IPS-18c (cell line): ENCODE measurements at regions not wholly inside any gene's neighbourhood (a gene's known extent, or its start where the extent isn't known, plus 50 kb on each side); places are given as distances from the start of the nearest gene placed in this dataset.

ENCODE experiments used
- H3K4me3 ChIP-seq: 2 replicates; pipeline ENCODE4 v1.7.0; 2013; ENCODE audit warnings: low read depth, mild to moderate bottlenecking, low read length, moderate library complexity; ENCODE audit not compliant: insufficient read depth
- H3K9me3 ChIP-seq: one replicate; pipeline ENCODE4 v1.6.1; 2013; ENCODE audit warnings: mild to moderate bottlenecking, low read length, moderate library complexity; ENCODE audit not compliant: control insufficient read depth, insufficient read depth

- Histone ChIP-seq H3K9me3 (no peaks in the 10 kb centered on the region), H3K4me3 (no peak overlapping the region)
These were observed 361.1 kb downstream of the MCTP2 start for GRCh38 chr15:94592495-94592894.

- H3K9me3 ChIP-seq, result no peaks in the 10 kb centered on the region
- no peak overlapping the region for H3K4me3 ChIP-seq
These were observed 365.3 kb downstream of the MCTP2 start for GRCh38 chr15:94596707-94597106.

GRCh38 chr15:94600505-94600904 lies 369.1 kb downstream of the MCTP2 start:
- Histone ChIP-seq H3K9me3 (no peaks in the 10 kb centered on the region), H3K4me3 (no peak overlapping the region)

- peaks cover 2% of the 10 kb centered on the region for H3K9me3 ChIP-seq
- no peak overlapping the region for H3K4me3 ChIP-seq
These were observed 371.6 kb downstream of the MCTP2 start for GRCh38 chr15:94602754-94603470.

- Histone ChIP-seq H3K4me3 (no peak overlapping the region), H3K9me3 (peaks cover 2% of the 10 kb centered on the region)
These were observed 374.9 kb downstream of the MCTP2 start for GRCh38 chr15:94606286-94606685.

DNA sequence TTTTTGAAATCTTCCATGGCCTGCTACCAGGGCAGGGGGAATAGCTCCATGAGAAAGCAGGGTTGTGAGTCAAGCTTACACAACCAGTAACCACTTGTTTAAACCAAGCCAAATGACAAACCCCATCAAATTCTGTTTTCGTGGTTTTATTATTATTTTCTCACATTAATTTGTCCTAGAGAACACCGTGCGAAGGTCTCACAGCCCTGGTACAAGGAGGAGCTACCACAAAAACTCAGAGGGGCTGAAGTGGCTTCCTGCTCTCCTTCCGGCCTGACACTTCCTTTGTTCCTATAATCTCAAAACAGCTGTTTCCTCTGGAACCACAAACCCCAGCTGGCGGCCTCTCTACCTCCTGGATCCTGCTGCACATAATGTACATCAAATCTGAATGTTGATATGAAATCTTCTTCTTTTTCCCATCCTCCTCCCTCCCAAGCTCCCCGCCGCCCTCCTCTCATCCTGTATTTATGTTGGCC lies 375.9 kb downstream of the MCTP2 start:
- Histone ChIP-seq H3K4me3 (no peak overlapping the region), H3K9me3 (peaks cover 2% of the 10 kb centered on the region)

DNA sequence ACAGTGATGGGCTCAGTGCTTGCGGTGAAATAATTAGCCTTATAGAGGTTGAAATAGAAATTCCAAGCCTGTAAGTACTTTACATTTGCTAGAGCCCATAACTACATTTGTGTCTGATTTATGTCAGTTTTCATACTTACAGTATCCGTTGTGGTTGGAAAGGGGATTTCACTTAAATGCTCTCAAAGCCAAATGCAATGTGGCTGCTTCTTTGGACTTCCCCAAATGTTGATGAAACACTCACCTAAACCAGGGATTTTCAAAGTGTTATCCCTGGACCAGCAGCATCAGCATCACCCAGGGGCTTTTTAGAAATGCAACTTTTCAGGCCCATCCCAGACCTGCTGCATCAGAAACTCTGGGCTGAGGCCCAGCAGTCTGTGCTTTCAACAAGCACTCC lies 378.7 kb downstream of the MCTP2 start:
- Histone ChIP-seq H3K4me3 (no peak overlapping the region), H3K9me3 (peaks cover 2% of the 10 kb centered on the region)

DNA sequence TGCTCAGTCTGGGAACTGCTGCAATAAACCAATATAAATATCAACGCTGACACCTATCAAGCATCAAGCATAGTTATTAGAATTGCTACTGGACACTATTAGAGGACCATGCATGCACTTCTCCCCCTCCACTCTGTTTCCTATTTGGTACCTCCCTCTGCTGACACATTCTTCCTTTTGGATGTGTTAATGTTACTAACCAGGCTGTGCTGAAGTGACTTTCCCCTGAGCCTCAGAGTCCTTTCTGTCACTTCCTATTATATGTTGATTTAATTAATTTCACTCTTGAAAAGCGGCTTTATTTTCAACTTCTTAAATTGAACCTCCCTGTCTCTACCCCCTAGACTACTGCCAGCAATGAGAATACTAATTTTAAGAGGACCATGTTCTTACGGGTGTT lies 379.1 kb downstream of the MCTP2 start:
- Histone ChIP-seq H3K9me3 (peaks cover 2% of the 10 kb centered on the region), H3K4me3 (no peak overlapping the region)

DNA sequence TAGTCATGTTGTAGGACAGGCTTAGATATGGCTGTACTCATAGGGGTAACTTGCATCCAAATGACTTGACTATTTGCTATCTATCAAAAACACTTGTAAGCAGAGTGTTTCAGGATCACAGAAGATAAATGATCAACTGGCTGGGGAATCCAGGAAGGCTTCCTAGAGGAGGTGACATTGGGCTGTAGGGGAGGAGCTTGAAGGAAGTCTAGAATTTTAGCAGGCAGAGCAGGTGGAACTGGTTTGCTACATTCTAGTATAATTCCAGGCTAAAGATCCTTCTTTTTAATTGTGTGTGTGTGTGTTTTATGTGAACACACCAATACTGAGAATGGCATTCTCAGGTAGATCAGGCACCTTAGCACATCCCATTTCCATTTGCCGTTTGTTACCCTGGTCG lies 380.3 kb downstream of the MCTP2 start:
- no peak overlapping the region for H3K4me3 ChIP-seq
- H3K9me3 ChIP-seq, result no peaks in the 10 kb centered on the region

GRCh38 chr15:94615688-94616087 lies 384.3 kb downstream of the MCTP2 start:
- Histone ChIP-seq H3K4me3 (no peak overlapping the region), H3K9me3 (no peaks in the 10 kb centered on the region)

DNA sequence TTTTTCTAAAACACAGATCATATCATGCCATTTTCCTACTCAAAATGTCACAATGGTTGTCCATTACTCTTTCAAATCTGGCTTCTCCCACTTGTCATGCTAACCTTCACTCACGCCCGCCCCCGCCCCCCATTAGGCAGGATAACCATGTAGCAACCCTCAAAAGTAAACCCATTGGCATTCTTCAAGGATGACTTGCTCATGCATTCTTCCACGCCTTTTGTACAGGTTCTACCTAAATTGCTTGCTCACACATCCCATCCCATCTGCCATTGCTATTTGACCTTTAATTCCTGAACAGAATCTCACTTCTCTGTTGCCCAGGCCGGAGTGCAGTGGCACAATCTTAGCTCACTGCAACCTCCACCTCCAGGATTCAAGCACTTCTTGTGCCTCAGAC lies 389.3 kb downstream of the MCTP2 start:
- no peaks in the 10 kb centered on the region for H3K9me3 ChIP-seq
- no peak overlapping the region for H3K4me3 ChIP-seq

GRCh38 chr15:94621736-94622135 lies 390.4 kb downstream of the MCTP2 start:
- H3K4me3 ChIP-seq, result no peak overlapping the region
- no peaks in the 10 kb centered on the region for H3K9me3 ChIP-seq

- Histone ChIP-seq H3K9me3 (no peaks in the 10 kb centered on the region), H3K4me3 (no peak overlapping the region)
These were observed 395.6 kb downstream of the MCTP2 start for GRCh38 chr15:94626949-94627348.

- no peak overlapping the region for H3K4me3 ChIP-seq
- H3K9me3 ChIP-seq, result no peaks in the 10 kb centered on the region
These were observed 400.2 kb downstream of the MCTP2 start for GRCh38 chr15:94631608-94632007.

DNA sequence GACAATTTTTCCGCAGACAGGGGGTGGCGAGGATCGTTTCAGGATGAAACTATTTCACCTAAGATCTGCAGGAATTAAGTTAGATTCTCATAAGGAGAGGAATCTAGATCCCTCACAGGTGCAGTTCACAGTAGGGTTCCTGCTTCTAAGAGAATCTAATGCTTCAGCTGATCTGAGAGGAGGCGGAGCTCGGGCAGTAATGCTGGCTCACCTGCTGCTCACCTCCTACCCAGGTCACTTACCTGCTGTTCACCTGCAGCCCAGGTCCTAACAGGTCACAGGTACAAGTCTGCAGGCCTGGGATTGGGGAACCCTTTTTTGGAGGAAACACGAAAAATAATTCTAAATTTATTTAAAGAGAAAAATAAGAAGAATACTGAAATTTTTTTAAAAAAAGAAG lies 406.8 kb downstream of the MCTP2 start:
- no peaks in the 10 kb centered on the region for H3K9me3 ChIP-seq
- H3K4me3 ChIP-seq, result no peak overlapping the region

- H3K9me3 ChIP-seq, result no peaks in the 10 kb centered on the region
These were observed 408.3 kb downstream of the MCTP2 start for GRCh38 chr15:94639701-94640100.

GRCh38 chr15:94644433-94644832 lies 413.1 kb downstream of the MCTP2 start:
- no peak overlapping the region for H3K4me3 ChIP-seq

More at GRCh38 chr15:94639701-94640100, 408.3 kb downstream of the MCTP2 start:
- no peak overlapping the region for H3K4me3 ChIP-seq

GRCh38 chr15:94653071-94653470 lies 421.7 kb downstream of the MCTP2 start:
- no peaks in the 10 kb centered on the region for H3K9me3 ChIP-seq
- no peak overlapping the region for H3K4me3 ChIP-seq

More at GRCh38 chr15:94644433-94644832, 413.1 kb downstream of the MCTP2 start:
- H3K9me3 ChIP-seq, result no peaks in the 10 kb centered on the region
